NB4 (cell line): ENCODE measurements at regions not wholly inside any gene's neighbourhood (a gene's known extent, or its start where the extent isn't known, plus 50 kb on each side); places are given as distances from the start of the nearest gene placed in this dataset.

Source experiments
- CTCF ChIP-seq: IDR thresholded peaks from one replicate; pipeline ENCODE4 v1.5.1; 2012; ENCODE audit warnings: low read depth, low read length
- MYC ChIP-seq: IDR thresholded peaks from 2 replicates; pipeline ENCODE4 v1.6.1; 2011; ENCODE audit warnings: low read depth, low read length
- POLR2A ChIP-seq: IDR thresholded peaks from 2 replicates; pipeline ENCODE4 v1.6.1; 2011; ENCODE audit warnings: mild to moderate bottlenecking; ENCODE audit not compliant: insufficient read length; ENCODE audit errors: extremely low read depth

DNA sequence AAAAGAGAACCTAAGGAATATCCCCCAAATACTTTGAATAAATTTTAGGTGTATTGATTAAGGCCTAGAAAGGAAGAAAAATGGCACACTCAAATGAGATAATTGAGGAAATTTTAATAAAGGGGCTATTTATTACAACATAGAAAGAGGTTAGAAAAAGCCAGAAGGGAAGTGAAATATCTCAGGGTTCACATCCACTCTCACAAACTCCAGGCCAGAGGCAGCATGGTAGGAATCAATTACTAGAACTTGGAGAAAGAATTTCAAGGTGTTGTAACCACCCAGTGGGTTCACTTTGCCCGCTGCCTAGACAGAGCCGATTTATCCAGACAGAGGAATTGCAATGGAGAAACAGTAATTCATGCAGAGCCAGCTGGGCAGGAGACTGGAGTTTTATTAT, 617.5 kb upstream of the ACVR2A start:
- TF ChIP-seq MYC (no peak), POLR2A (no peak), CTCF (no peak)
